ENCODE measurements at regions not wholly inside any gene's neighbourhood (a gene's known extent, or its start where the extent isn't known, plus 50 kb on each side); places are given as distances from the start of the nearest gene placed in this dataset.
A peak's percentile ranks its signal among the peaks of the same experiment; 100 is the strongest.

DNA sequence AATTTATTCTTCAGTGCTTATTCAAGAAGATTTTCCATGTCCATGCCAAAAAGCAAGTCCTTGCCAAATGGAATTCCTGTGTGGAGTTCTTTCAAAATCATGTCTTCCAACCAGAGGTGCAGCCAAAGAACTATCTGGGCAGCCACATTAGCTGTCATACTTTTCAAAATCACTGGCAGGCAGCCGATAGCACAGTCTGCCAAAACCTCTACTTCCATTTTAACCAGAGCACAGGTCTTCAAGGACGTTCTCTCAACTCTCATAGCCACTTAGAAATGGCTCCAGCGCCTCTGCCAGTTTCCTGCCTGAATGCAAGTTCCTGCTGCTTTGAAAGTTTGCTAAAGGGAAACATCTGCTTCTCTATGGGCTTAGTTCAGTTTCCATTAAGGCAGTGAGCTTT, 975.7 kb upstream of the ADGRL4 start:
- DNase-seq (ENCODE audit: low spot score): peak; percentile 25
- H3K27ac ChIP-seq: no peak overlapping the region
- intact Hi-C loops (cut with DNase I): no loop called here
- 18% methylated on average over 3 of the region's 3 CpGs for WGBS
- no peak overlapping the region for H3K4me3 ChIP-seq
- no peaks in the 10 kb centered on the region for H3K27me3 ChIP-seq (replicated peaks; ENCODE audit: insufficient read depth)
- TF ChIP-seq POLR2A (IDR thresholded peaks at IDR 0.05) (no peak), POLR2AphosphoS5 (IDR thresholded peaks at IDR 0.05) (peak; percentile 44)
- TF ChIP-seq, protein P1, sequence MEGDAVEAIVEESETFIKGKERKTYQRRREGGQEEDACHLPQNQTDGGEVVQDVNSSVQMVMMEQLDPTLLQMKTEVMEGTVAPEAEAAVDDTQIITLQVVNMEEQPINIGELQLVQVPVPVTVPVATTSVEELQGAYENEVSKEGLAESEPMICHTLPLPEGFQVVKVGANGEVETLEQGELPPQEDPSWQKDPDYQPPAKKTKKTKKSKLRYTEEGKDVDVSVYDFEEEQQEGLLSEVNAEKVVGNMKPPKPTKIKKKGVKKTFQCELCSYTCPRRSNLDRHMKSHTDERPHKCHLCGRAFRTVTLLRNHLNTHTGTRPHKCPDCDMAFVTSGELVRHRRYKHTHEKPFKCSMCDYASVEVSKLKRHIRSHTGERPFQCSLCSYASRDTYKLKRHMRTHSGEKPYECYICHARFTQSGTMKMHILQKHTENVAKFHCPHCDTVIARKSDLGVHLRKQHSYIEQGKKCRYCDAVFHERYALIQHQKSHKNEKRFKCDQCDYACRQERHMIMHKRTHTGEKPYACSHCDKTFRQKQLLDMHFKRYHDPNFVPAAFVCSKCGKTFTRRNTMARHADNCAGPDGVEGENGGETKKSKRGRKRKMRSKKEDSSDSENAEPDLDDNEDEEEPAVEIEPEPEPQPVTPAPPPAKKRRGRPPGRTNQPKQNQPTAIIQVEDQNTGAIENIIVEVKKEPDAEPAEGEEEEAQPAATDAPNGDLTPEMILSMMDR (IDR thresholded peaks at IDR 0.05): no peak
- H3K4me1 ChIP-seq (replicated peaks): no peaks in the 10 kb centered on the region
- H3K9me3 ChIP-seq: no peaks in the 10 kb centered on the region
- H3K36me3 ChIP-seq: no peaks in the 10 kb centered on the region

DNA sequence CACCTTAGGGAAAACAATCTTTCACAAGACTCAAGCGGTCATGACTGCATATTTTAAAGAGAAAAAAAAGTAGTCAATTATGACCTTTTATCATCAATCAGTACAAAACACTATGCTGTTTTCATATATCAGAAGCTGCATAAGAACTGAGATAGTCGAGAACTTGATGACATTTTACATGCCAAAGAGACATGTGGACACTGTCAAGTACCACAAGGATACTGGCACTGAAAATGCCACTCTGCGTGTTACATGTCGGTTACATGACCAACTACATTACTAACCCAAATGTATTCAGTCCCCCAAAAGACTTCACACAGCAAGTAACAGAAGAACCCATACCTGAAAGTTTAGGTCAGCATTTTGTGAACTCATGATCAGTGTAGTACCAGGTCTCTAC, 975.0 kb upstream of the ADGRL4 start:
- DNase-seq (ENCODE audit: low spot score): no peak
- 81% methylated on average over 4 of the region's 4 CpGs for WGBS
- no peaks in the 10 kb centered on the region for H3K9me3 ChIP-seq
- TF ChIP-seq POLR2AphosphoS5 (IDR thresholded peaks at IDR 0.05): no peak
- TF ChIP-seq POLR2A (IDR thresholded peaks at IDR 0.05): no peak
- TF ChIP-seq, protein P1 (IDR thresholded peaks at IDR 0.05): no peak
- no peaks in the 10 kb centered on the region for H3K36me3 ChIP-seq
- no peaks in the 10 kb centered on the region for H3K4me1 ChIP-seq (replicated peaks)
- intact Hi-C loops (cut with DNase I): no loop called here
- H3K27me3 ChIP-seq (replicated peaks; ENCODE audit: insufficient read depth): no peaks in the 10 kb centered on the region
- no peak overlapping the region for H3K4me3 ChIP-seq
- H3K27ac ChIP-seq: no peak overlapping the region

DNA sequence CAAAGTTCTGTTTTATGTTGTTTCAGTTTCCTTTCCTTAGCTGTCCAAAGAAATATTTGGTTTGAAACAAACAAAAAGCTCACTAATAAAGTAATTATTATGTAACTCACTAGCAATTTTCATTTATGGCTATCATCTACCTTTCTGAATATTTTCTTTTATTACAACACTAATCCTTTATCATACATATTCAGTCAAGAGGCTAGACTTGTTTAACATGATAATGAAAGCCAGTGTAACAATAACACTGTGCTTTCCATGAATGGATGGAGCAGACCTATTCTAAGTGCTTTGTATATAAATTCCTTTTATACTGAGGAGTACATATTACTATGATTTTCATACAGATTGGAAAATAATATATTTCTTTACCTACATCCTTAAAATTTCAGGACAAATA, 972.8 kb upstream of the ADGRL4 start:
- Histone ChIP-seq H3K4me3 (no peak overlapping the region), H3K9me3 (no peaks in the 10 kb centered on the region), H3K36me3 (no peaks in the 10 kb centered on the region), H3K27ac (no peak overlapping the region), H3K4me1 (replicated peaks) (no peaks in the 10 kb centered on the region), H3K27me3 (replicated peaks; ENCODE audit: insufficient read depth) (no peaks in the 10 kb centered on the region)
- no peak for DNase-seq (ENCODE audit: low spot score)
- intact Hi-C loops (cut with DNase I): no loop called here
- TF ChIP-seq, protein P1 (IDR thresholded peaks at IDR 0.05): no peak
- TF ChIP-seq POLR2A (IDR thresholded peaks at IDR 0.05) (no peak), POLR2AphosphoS5 (IDR thresholded peaks at IDR 0.05) (no peak)

DNA sequence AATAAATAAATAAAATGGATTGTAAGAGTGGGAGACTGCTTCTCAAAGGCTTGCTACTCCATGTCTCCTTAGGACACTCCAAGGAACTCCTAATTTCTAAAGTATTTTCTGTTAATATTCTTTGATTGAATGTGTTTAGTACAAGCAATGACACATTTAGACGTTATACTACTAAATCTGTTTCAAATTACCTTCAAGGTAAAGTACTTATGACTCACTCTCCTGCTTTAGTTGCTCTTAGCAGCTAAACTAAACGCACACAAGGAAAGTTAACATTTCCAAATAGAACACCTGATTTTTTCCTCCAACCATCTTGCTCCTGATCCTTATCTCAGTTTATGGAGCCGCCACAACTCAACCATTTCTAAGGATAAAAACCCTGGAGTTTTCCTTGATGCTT, 969.8 kb upstream of the ADGRL4 start:
- no peak overlapping the region for H3K4me3 ChIP-seq
- no peaks in the 10 kb centered on the region for H3K9me3 ChIP-seq
- H3K27ac ChIP-seq: no peak overlapping the region
- intact Hi-C loops (cut with DNase I): no loop called here
- H3K36me3 ChIP-seq: no peaks in the 10 kb centered on the region
- no peaks in the 10 kb centered on the region for H3K27me3 ChIP-seq (replicated peaks; ENCODE audit: insufficient read depth)
- no peaks in the 10 kb centered on the region for H3K4me1 ChIP-seq (replicated peaks)
- no peak for TF ChIP-seq POLR2A (IDR thresholded peaks at IDR 0.05)
- no peak for DNase-seq (ENCODE audit: low spot score)
- 42% methylated on average over 3 of the region's 3 CpGs for WGBS

DNA sequence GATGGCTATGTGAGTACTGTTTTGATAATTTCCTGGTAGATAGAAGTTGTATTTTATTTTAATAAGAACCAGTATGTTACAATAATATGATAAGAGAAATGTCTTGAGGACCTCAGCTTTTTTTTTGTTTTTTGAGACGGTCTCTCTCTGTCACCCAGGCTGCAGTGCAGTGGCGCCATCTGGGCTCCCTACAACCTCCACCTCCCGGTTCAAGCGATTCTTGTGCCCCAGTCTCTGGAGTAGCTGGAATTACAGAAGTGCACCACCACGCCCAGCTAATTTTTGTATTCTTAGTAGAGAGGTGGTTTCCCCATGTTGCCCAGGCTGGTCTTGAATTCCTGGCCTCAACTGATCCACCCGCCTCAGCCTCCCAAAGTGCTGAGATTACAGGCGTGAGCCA, 968.1 kb upstream of the ADGRL4 start:
- H3K4me1 ChIP-seq (replicated peaks): no peaks in the 10 kb centered on the region
- 92% methylated on average over 7 of the region's 7 CpGs for WGBS
- no peaks in the 10 kb centered on the region for H3K36me3 ChIP-seq
- no peak overlapping the region for H3K27ac ChIP-seq
- H3K4me3 ChIP-seq: no peak overlapping the region
- no peaks in the 10 kb centered on the region for H3K9me3 ChIP-seq
- DNase-seq (ENCODE audit: low spot score): no peak
- TF ChIP-seq, protein P1 (IDR thresholded peaks at IDR 0.05): no peak
- H3K27me3 ChIP-seq (replicated peaks; ENCODE audit: insufficient read depth): no peaks in the 10 kb centered on the region
- intact Hi-C loops (cut with DNase I): no loop called here

All from prostate gland (tissue), 2 donors.